Karpas-422 (cell line): ENCODE measurements at regions not wholly inside any gene's neighbourhood (a gene's known extent, or its start where the extent isn't known, plus 50 kb on each side); places are given as distances from the start of the nearest gene placed in this dataset.

Source experiments
- DNase-seq: peaks from one replicate; pipeline ENCODE4 v3.0.0-alpha.2; 2015
- H2AFZ ChIP-seq: fragments of 200-600 bp; sonication (generic); 2 replicates; pipeline ENCODE4 v1.6.1; 2014; ENCODE audit warnings: antibody characterized with exemption, low read length, mixed read lengths
- H3K27ac ChIP-seq: fragments of 200-600 bp; sonication (generic); 2 replicates; pipeline ENCODE4 v1.5.1; 2014; ENCODE audit warnings: mild to moderate bottlenecking, low read length, moderate library complexity
- H3K27me3 ChIP-seq: fragments of 200-600 bp; sonication (generic); 2 replicates; pipeline ENCODE4 v1.6.1; 2014; ENCODE audit warnings: low read length, mixed read lengths
- H3K36me3 ChIP-seq: fragments of 200-600 bp; sonication (generic); 2 replicates; pipeline ENCODE4 v1.6.1; 2014; ENCODE audit warnings: low read length, mixed read lengths; ENCODE audit not compliant: insufficient read depth
- H3K4me1 ChIP-seq: fragments of 200-600 bp; sonication (generic); 2 replicates; pipeline ENCODE4 v1.6.1; 2014; ENCODE audit warnings: mild to moderate bottlenecking, low read length, mixed read lengths
- H3K4me2 ChIP-seq: fragments of 200-600 bp; sonication (generic); 2 replicates; pipeline ENCODE4 v1.6.1; 2014; ENCODE audit warnings: low read length, low read depth, mild to moderate bottlenecking; ENCODE audit not compliant: poor library complexity, severe bottlenecking
- H3K4me3 ChIP-seq: fragments of 200-600 bp; sonication (generic); 2 replicates; pipeline ENCODE4 v1.5.1; 2014; ENCODE audit warnings: mild to moderate bottlenecking, antibody characterized with exemption, low read length, mixed read lengths
- H3K79me2 ChIP-seq: fragments of 200-600 bp; sonication (generic); 2 replicates; pipeline ENCODE4 v1.6.1; 2014; ENCODE audit warnings: mild to moderate bottlenecking, low read length, mixed read lengths
- H3K9ac ChIP-seq: fragments of 200-600 bp; sonication (generic); 2 replicates; pipeline ENCODE4 v1.6.0; 2014; ENCODE audit warnings: low read length
- H3K9me2 ChIP-seq: fragments of 200-600 bp; sonication (generic), shearing (Covaris generic); replicated peaks from 2 replicates; pipeline ENCODE4 v1.6.0; 2014; ENCODE audit warnings: mild to moderate bottlenecking, low read length, moderate library complexity; ENCODE audit not compliant: insufficient read depth
- H3K9me3 ChIP-seq: fragments of 300-700, 200-600 bp; sonication (generic); 2 replicates; pipeline ENCODE4 v1.6.1; 2014; ENCODE audit warnings: low read length, mixed read lengths
- H4K20me1 ChIP-seq: fragments of 200-600 bp; sonication (generic); 2 replicates; pipeline ENCODE4 v1.6.1; 2014; ENCODE audit warnings: mild to moderate bottlenecking, antibody characterized with exemption, low read length, low read depth; ENCODE audit not compliant: insufficient read depth

DNA sequence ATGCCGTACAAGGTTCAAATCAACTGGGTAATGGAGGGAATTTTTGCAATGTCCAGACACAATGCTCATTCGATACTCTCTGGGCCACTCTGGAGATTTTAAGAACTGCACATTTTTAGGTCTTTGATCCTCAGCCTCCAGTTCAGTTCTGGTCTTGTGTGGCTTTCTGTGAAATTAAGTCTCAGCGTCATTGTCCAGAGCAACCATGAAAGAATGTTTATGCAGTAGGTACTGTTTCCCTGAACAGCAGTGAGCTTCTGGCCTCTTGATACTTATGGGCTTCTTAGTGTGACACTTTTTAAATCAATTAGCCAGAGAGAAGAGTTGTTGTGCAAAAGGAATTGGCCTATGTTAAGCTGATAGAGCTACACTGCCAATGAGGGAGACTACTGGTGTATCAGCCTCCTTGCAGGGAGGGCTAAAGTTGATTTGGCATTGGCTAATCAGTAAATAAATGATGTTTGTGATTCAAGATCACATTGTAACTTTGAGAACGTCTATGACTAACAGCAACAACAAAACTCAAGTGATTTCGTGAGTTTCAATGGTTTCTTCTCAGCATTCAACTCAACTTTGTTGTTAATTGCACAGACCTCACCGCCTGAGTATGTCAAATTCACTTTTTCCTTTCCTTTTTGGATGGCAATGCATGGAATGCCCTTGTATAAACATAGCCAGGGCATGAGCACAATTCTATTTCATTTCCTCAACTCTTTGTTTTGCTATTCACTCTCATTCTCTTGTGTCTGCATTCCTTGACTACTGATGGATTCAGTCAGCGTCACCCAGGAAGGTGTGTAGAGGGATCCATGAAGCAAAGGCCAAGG, 85.1 kb downstream of the GJA1 start:
- H3K27ac ChIP-seq: no peak overlapping the region
- H3K9me2 ChIP-seq: no peaks in the 10 kb centered on the region
- no peak overlapping the region for H2AFZ ChIP-seq
- H3K36me3 ChIP-seq: no peaks in the 10 kb centered on the region
- no peak for DNase-seq
- H3K4me1 ChIP-seq: no peaks in the 10 kb centered on the region
- no peaks in the 10 kb centered on the region for H4K20me1 ChIP-seq
- no peak overlapping the region for H3K9ac ChIP-seq
- no peaks in the 10 kb centered on the region for H3K27me3 ChIP-seq
- H3K4me3 ChIP-seq: no peak overlapping the region
- no peaks in the 10 kb centered on the region for H3K9me3 ChIP-seq
- H3K79me2 ChIP-seq: no peaks in the 10 kb centered on the region
- no peak overlapping the region for H3K4me2 ChIP-seq

DNA sequence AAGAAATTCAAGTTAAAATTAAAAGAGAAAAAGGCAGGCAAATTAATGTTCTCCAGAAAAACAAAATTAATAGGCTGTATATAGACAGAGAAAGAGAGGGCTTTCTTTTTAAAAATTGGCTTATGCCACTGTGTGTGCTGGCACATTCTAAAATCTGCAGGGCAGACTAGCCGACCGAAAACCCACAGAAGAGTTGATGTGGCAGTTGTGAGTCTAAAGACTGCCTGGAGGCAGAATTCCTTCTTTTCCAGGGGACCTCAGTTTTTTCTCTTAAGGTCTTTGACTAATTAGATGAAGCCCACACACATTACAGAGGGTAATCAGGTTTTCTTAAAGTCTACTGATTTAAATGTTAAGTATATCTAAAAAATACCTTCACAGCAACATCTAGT, 85.7 kb downstream of the GJA1 start:
- no peaks in the 10 kb centered on the region for H3K9me3 ChIP-seq
- no peak overlapping the region for H3K9ac ChIP-seq
- no peak overlapping the region for H2AFZ ChIP-seq
- no peaks in the 10 kb centered on the region for H3K4me1 ChIP-seq
- no peaks in the 10 kb centered on the region for H3K79me2 ChIP-seq
- H3K9me2 ChIP-seq: no peaks in the 10 kb centered on the region
- H3K4me3 ChIP-seq: no peak overlapping the region
- no peak for DNase-seq
- no peaks in the 10 kb centered on the region for H3K36me3 ChIP-seq
- no peak overlapping the region for H3K27ac ChIP-seq
- H3K27me3 ChIP-seq: no peaks in the 10 kb centered on the region
- no peaks in the 10 kb centered on the region for H4K20me1 ChIP-seq
- H3K4me2 ChIP-seq: no peak overlapping the region

DNA sequence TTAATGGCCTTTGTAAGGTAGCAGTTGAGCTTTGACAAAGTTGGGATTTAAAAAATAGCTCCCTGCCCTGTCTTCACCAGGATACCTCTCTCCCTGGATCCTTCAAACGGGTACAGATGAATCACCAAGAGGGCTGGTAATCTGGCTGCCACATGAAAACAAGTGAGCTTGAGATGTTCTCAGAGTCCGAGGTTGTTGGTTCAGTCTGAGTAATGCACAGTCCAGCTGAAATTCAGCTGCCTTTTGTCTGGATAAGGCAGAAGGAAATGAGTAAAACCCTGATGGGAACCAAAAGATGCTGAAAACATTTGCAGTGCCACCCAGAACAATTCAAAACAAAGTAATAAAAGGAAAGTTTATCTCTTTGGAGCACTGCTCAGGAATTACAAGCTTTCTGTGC, 86.8 kb downstream of the GJA1 start:
- Histone ChIP-seq H3K36me3 (no peaks in the 10 kb centered on the region), H3K27me3 (no peaks in the 10 kb centered on the region), H3K4me3 (no peak overlapping the region), H3K9ac (no peak overlapping the region), H3K79me2 (no peaks in the 10 kb centered on the region), H3K9me2 (no peaks in the 10 kb centered on the region), H3K9me3 (no peaks in the 10 kb centered on the region), H4K20me1 (no peaks in the 10 kb centered on the region), H3K4me2 (no peak overlapping the region), H3K4me1 (no peaks in the 10 kb centered on the region), H2AFZ (no peak overlapping the region), H3K27ac (no peak overlapping the region)
- no peak for DNase-seq

DNA sequence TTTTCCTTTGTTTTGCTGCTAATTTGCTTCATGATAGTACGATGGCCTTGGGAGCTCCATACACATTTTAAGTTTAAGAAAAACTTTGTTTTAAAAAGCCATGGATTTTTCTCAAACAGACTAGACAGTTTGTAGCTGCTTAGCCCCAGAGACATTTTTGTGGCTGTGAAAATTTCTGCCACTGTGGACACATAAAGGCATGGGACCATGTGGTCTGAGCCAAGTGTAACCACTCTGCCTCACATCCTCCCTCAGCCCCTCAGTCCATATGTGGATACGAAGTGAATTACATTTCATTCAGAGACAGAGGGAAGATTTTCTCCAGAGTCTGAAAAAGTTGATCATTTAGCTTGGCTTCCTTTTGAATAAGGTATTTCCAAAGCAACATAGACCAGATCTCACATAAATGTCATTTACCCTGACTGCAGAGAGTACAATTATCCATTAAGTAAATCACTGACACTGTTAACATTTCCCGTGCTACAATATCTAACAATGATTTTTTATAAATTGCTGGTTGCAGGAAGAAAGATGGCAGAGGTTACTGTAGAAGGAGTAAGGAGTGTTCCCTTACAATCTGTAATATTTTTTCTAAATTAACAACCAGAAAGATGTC, 87.4 kb downstream of the GJA1 start:
- no peak overlapping the region for H3K4me3 ChIP-seq
- H3K27me3 ChIP-seq: no peaks in the 10 kb centered on the region
- no peak overlapping the region for H3K9ac ChIP-seq
- no peaks in the 10 kb centered on the region for H3K9me2 ChIP-seq
- H3K27ac ChIP-seq: no peak overlapping the region
- no peaks in the 10 kb centered on the region for H3K4me1 ChIP-seq
- H3K36me3 ChIP-seq: no peaks in the 10 kb centered on the region
- no peaks in the 10 kb centered on the region for H4K20me1 ChIP-seq
- no peak overlapping the region for H2AFZ ChIP-seq
- H3K4me2 ChIP-seq: no peak overlapping the region
- no peaks in the 10 kb centered on the region for H3K79me2 ChIP-seq
- no peak for DNase-seq
- no peaks in the 10 kb centered on the region for H3K9me3 ChIP-seq

DNA sequence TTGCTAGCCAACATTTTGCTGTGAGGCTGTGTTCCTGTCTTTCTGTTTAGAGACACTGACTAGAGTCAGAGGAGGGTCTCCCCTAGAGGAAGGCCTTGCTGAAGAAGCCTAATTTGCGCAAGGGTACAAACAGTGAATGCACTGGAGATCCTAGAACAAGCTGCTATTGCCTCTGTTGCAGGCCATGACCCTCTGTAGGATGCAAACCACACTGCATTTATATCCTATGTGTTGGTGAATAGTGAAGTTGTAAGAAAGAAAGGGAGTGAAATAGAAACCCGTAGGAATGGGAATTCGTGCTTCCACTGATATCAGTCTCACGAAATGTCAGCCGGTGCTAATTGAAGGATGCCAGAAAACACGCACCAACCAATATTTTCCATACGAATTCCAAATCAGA, 88.2 kb downstream of the GJA1 start:
- H3K27ac ChIP-seq: no peak overlapping the region
- no peak overlapping the region for H2AFZ ChIP-seq
- H3K27me3 ChIP-seq: no peaks in the 10 kb centered on the region
- no peak overlapping the region for H3K4me3 ChIP-seq
- no peaks in the 10 kb centered on the region for H3K4me1 ChIP-seq
- H4K20me1 ChIP-seq: no peaks in the 10 kb centered on the region
- H3K9ac ChIP-seq: no peak overlapping the region
- H3K4me2 ChIP-seq: no peak overlapping the region
- H3K9me2 ChIP-seq: no peaks in the 10 kb centered on the region
- no peaks in the 10 kb centered on the region for H3K9me3 ChIP-seq
- DNase-seq: no peak
- H3K79me2 ChIP-seq: no peaks in the 10 kb centered on the region
- H3K36me3 ChIP-seq: no peaks in the 10 kb centered on the region

DNA sequence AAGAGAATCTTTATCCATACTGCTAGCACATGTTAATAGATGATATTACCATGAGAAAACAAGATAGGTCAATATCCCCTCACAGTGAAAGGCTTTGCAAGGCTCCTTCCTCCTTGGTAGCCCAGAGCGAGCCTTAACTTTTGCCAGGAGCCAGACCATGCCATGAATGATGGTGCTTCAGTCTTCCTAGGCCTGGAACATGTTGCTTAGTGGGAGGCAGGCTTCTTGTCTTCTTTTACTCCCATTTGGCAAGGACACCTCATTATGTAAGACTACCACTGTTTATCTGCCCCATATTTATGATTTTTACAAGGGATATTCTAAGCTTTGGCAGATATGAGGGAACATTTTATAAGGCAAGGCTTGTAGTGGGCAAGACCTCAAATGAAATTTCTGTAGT, 90.8 kb downstream of the GJA1 start:
- no peaks in the 10 kb centered on the region for H3K9me2 ChIP-seq
- DNase-seq: no peak
- H4K20me1 ChIP-seq: no peaks in the 10 kb centered on the region
- H3K9ac ChIP-seq: no peak overlapping the region
- no peak overlapping the region for H2AFZ ChIP-seq
- H3K4me3 ChIP-seq: no peak overlapping the region
- no peaks in the 10 kb centered on the region for H3K36me3 ChIP-seq
- H3K4me1 ChIP-seq: no peaks in the 10 kb centered on the region
- no peak overlapping the region for H3K27ac ChIP-seq
- H3K79me2 ChIP-seq: no peaks in the 10 kb centered on the region
- no peak overlapping the region for H3K4me2 ChIP-seq
- H3K27me3 ChIP-seq: no peaks in the 10 kb centered on the region
- H3K9me3 ChIP-seq: no peaks in the 10 kb centered on the region

DNA sequence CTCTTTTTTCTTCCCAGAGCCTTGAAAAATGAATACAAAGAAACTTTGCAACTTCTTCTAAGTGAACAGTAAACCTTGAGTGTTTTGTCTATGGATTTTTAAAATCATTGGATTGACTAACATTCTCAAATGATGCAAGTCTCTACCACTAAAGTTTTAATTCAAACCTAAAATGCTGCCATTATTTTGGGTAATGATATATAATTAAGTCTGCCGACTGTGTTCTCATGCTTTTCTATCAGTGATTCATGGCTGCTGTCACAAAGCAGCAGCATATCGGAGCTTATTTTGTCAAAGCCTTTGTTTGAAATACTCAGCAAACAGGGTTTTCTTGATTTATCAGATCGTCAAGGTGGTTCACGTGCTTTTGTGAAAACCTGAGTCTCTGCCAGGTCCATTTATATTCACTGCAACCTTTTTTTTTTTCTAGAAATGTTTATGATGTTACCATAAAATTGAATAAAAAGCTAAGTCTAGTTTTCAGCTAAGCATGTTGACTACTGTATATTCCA, 96.3 kb downstream of the GJA1 start:
- Histone ChIP-seq H3K9me2 (no peaks in the 10 kb centered on the region), H2AFZ (no peak overlapping the region), H3K4me1 (no peaks in the 10 kb centered on the region), H3K27me3 (no peaks in the 10 kb centered on the region), H3K4me2 (no peak overlapping the region), H3K9ac (no peak overlapping the region), H4K20me1 (no peaks in the 10 kb centered on the region), H3K36me3 (no peaks in the 10 kb centered on the region), H3K79me2 (no peaks in the 10 kb centered on the region), H3K9me3 (no peaks in the 10 kb centered on the region), H3K4me3 (no peak overlapping the region), H3K27ac (no peak overlapping the region)
- DNase-seq: no peak

DNA sequence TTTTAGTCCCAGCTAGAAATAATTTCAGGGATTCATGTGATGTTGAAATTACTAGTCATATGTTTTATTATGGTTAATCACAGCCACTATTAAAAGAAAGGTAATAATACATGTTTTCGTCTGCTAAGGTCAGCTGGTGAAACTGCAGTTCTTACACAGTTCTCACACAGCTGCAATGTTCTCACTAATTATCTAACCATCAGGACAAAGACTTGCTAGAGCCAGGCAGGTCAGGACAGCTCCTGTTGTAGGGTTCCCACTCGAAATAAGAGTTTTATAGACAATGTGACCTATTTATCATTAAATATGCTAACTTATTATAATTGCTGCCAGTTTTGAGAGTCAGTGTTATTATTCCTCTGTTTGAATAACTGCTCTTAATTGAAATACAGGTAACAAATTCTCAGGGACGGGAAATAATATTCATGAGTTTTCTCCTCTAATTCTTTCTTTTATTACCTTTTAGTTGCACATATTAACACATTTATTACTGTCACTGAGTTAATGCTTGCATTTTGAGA, 97.9 kb downstream of the GJA1 start:
- H4K20me1 ChIP-seq: no peaks in the 10 kb centered on the region
- no peak for DNase-seq
- H3K27ac ChIP-seq: no peak overlapping the region
- H3K4me1 ChIP-seq: no peaks in the 10 kb centered on the region
- H3K79me2 ChIP-seq: no peaks in the 10 kb centered on the region
- H3K9me3 ChIP-seq: no peaks in the 10 kb centered on the region
- H3K4me3 ChIP-seq: no peak overlapping the region
- H3K27me3 ChIP-seq: no peaks in the 10 kb centered on the region
- no peaks in the 10 kb centered on the region for H3K36me3 ChIP-seq
- H2AFZ ChIP-seq: no peak overlapping the region
- H3K9me2 ChIP-seq: no peaks in the 10 kb centered on the region
- H3K9ac ChIP-seq: no peak overlapping the region
- no peak overlapping the region for H3K4me2 ChIP-seq
